ENCODE measurements at regions not wholly inside any gene's neighbourhood (a gene's known extent, or its start where the extent isn't known, plus 50 kb on each side); places are given as distances from the start of the nearest gene placed in this dataset.

GRCh38 chr1:30416221-30416820 lies 307.1 kb downstream of the MATN1 start:
- no CpG with 5 or more reads among the region's 6 CpGs for WGBS (ENCODE audit: insufficient coverage, insufficient read length)

DNA sequence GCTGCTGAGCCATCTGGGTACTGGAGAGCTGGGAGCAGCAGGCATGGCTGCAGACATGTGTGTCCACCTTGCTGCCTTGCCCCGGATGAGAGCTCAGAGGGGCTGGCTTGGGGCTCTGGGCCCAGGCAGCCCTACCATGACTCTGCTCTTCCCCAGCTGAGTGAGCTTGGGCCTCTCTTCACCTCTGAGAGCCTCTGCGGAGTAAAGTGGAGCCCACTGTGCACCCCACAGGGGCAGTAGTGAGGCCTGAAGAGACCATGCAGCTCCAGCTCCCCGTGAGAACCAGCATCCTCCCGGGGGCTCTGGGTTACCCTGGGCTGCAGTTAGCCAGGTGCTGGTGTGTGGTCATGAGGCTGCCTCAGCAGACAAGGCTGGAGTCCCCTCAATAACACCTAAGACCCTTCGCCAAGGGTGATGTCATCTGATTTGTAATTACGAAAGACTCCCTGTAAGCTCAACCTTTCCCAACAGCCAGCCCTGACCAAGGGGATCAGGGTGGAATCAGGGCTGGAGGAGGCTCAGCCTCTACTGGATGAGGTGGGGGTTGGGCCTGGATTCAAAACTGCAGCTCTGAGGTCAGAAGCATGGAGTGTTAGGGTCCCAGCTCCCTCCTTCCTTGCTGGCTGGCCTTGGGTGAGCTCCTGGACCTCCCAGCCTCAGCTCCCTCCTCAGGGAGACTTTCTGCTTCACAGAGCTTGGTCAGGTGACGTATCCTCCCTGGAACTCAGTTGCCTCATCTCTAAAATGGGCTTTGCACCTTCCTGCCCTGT lies 308.0 kb downstream of the MATN1 start:
- Histone ChIP-seq H3K4me1 (ENCODE audit: control insufficient read depth, insufficient read depth, low read length) (no peaks in the 10 kb centered on the region), H3K36me3 (ENCODE audit: control insufficient read depth, insufficient read depth, low read length) (no peaks in the 10 kb centered on the region), H3K9me3 (ENCODE audit: control insufficient read depth, insufficient read depth, low read length) (no peaks in the 10 kb centered on the region), H3K27ac (ENCODE audit: low read length) (no peak overlapping the region), H3K4me3 (ENCODE audit: low read length) (no peak overlapping the region), H3K27me3 (ENCODE audit: control insufficient read depth, insufficient read depth, low read length) (no peaks in the 10 kb centered on the region)
- DNase-seq (ENCODE audit: low read depth, low spot score), result no peak
- no CpG with 5 or more reads among the region's 7 CpGs for WGBS (ENCODE audit: insufficient coverage, insufficient read length)

More at GRCh38 chr1:30416221-30416820, 307.1 kb downstream of the MATN1 start:
- no peak for DNase-seq (ENCODE audit: low read depth, low spot score)
- Histone ChIP-seq H3K4me3 (ENCODE audit: low read length) (no peak overlapping the region), H3K27me3 (ENCODE audit: control insufficient read depth, insufficient read depth, low read length) (no peaks in the 10 kb centered on the region; the same call in 1 of the 2 replicates), H3K27ac (ENCODE audit: low read length) (no peak overlapping the region), H3K9me3 (ENCODE audit: control insufficient read depth, insufficient read depth, low read length) (no peaks in the 10 kb centered on the region), H3K36me3 (ENCODE audit: control insufficient read depth, insufficient read depth, low read length) (no peaks in the 10 kb centered on the region), H3K4me1 (ENCODE audit: control insufficient read depth, insufficient read depth, low read length) (no peaks in the 10 kb centered on the region)

DNA sequence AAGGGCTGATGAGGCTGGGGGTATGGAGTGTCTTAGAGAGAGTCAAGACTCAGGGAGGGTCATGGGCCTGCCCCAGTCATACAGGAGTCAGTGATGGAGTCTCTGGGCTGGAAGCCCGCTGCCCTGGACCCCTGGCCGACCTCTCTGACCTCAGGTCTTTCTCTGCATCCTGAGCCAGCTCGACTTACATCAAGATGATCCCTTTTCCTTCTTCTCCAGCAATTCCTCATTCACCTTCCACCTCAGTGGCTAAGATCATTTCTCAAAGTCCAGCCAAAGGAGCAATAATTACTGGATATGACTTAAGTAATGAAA lies 308.6 kb downstream of the MATN1 start:
- no peaks in the 10 kb centered on the region for H3K27me3 ChIP-seq (ENCODE audit: control insufficient read depth, insufficient read depth, low read length)
- no peaks in the 10 kb centered on the region for H3K36me3 ChIP-seq (ENCODE audit: control insufficient read depth, insufficient read depth, low read length)
- no peaks in the 10 kb centered on the region for H3K4me1 ChIP-seq (ENCODE audit: control insufficient read depth, insufficient read depth, low read length)
- H3K9me3 ChIP-seq (ENCODE audit: control insufficient read depth, insufficient read depth, low read length), result no peaks in the 10 kb centered on the region
- no CpG with 5 or more reads among the region's 3 CpGs for WGBS (ENCODE audit: insufficient coverage, insufficient read length)
- H3K27ac ChIP-seq (ENCODE audit: low read length), result no peak overlapping the region
- no peak for DNase-seq (ENCODE audit: low read depth, low spot score)
- no peak overlapping the region for H3K4me3 ChIP-seq (ENCODE audit: low read length)

DNA sequence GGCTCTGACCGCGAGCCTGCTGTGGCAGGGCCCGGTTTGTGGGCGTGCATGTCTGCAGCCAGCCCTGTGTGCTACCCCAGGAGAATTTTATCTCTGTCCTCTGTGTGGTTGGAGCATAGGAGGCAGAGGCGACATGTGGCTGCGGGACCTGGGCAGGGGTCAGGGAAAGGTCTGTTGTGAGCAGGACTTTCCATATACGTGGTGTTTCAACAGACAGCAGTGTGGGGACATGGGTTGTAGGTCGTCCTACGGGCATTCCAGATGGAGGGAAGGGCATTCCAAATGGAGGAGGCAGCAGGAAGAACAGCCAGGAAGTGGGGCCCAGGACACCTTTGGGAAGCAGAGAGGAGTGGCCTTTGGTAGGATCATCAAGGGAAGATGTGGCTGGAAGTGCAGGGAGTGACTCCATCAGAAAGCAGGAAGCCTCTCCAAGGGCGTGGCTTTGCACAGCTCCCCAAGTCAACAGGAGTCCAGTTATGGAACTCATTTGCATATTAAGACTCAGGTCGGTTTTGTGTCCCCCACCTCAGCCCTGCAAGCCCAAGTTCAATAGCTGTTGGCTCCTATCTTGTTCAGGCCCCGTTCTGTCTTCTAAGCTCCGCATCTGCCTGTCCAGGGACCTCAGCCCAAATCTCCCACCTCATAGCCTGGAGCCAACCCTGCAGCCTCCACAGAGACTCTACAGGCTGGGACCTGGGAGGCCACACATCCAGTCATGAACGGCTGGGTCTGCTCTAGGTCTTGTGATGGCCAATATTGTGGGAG lies 309.1 kb downstream of the MATN1 start:
- Histone ChIP-seq H3K4me3 (ENCODE audit: low read length) (no peak overlapping the region), H3K36me3 (ENCODE audit: control insufficient read depth, insufficient read depth, low read length) (no peaks in the 10 kb centered on the region), H3K27ac (ENCODE audit: low read length) (no peak overlapping the region), H3K27me3 (ENCODE audit: control insufficient read depth, insufficient read depth, low read length) (no peaks in the 10 kb centered on the region), H3K4me1 (ENCODE audit: control insufficient read depth, insufficient read depth, low read length) (no peaks in the 10 kb centered on the region), H3K9me3 (ENCODE audit: control insufficient read depth, insufficient read depth, low read length) (no peaks in the 10 kb centered on the region)
- no peak for DNase-seq (ENCODE audit: low read depth, low spot score)
- no CpG with 5 or more reads among the region's 14 CpGs for WGBS (ENCODE audit: insufficient coverage, insufficient read length)

GRCh38 chr1:30413606-30414005 lies 309.8 kb downstream of the MATN1 start:
- Histone ChIP-seq H3K27ac (ENCODE audit: low read length) (no peak overlapping the region), H3K36me3 (ENCODE audit: control insufficient read depth, insufficient read depth, low read length) (no peaks in the 10 kb centered on the region), H3K27me3 (ENCODE audit: control insufficient read depth, insufficient read depth, low read length) (no peaks in the 10 kb centered on the region), H3K9me3 (ENCODE audit: control insufficient read depth, insufficient read depth, low read length) (no peaks in the 10 kb centered on the region), H3K4me3 (ENCODE audit: low read length) (no peak overlapping the region), H3K4me1 (ENCODE audit: control insufficient read depth, insufficient read depth, low read length) (no peaks in the 10 kb centered on the region)
- DNase-seq (ENCODE audit: low read depth, low spot score), result no peak
- no CpG with 5 or more reads among the region's 12 CpGs for WGBS (ENCODE audit: insufficient coverage, insufficient read length)

- Histone ChIP-seq H3K27me3 (ENCODE audit: control insufficient read depth, insufficient read depth, low read length) (no peaks in the 10 kb centered on the region), H3K4me3 (ENCODE audit: low read length) (no peak overlapping the region), H3K9me3 (ENCODE audit: control insufficient read depth, insufficient read depth, low read length) (no peaks in the 10 kb centered on the region), H3K27ac (ENCODE audit: low read length) (no peak overlapping the region), H3K36me3 (ENCODE audit: control insufficient read depth, insufficient read depth, low read length) (no peaks in the 10 kb centered on the region), H3K4me1 (ENCODE audit: control insufficient read depth, insufficient read depth, low read length) (no peaks in the 10 kb centered on the region)
- no peak for DNase-seq (ENCODE audit: low read depth, low spot score)
- no CpG with 5 or more reads among the region's 8 CpGs for WGBS (ENCODE audit: insufficient coverage, insufficient read length)
These were observed 310.3 kb downstream of the MATN1 start for GRCh38 chr1:30413111-30413440.

DNA sequence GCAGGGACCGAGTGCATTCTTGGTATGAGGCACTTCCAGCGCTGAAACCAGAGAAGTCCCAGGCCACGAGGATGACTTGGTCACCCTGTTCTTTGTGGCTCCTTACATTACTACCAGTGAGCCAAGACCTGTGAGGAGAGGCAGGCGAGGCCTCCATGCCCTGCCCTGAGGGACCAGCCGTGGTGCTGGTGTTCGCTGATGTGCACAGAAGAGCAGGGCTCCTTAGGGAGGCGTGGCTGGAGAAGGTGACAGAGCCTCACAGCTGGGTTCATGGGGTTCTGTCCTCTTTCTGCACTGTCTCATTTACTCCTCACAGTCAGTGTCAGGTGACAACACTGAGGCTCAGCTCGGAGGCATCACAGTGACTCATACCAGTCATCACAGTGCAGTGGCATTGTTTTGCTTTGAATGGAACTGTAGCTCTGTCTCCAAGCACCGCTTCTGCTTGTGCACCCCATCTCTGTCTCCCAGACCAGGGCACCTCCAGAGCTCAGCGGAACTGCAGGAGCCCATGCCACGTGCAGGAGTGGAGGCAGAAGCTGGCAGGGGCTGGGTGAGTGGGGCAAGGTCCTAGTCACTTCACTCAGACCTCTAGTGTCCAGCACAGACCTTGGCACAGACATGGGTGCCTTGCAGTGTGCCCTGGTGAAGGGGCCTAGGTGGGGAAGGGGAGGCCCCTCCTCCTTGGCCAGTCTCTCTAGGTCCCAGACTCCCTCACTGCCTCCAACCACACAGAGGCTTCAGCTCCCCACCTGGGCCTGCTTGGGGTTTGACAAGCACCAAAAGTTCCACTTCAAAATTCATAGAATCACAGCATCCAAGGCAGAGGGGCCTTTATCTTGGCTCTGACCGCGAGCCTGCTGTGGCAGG lies 310.9 kb downstream of the MATN1 start:
- no peak overlapping the region for H3K27ac ChIP-seq (ENCODE audit: low read length)
- H3K27me3 ChIP-seq (ENCODE audit: control insufficient read depth, insufficient read depth, low read length), result no peaks in the 10 kb centered on the region
- H3K36me3 ChIP-seq (ENCODE audit: control insufficient read depth, insufficient read depth, low read length), result no peaks in the 10 kb centered on the region
- no peak for DNase-seq (ENCODE audit: low read depth, low spot score)
- no peaks in the 10 kb centered on the region for H3K4me1 ChIP-seq (ENCODE audit: control insufficient read depth, insufficient read depth, low read length)
- no peaks in the 10 kb centered on the region for H3K9me3 ChIP-seq (ENCODE audit: control insufficient read depth, insufficient read depth, low read length)
- no CpG with 5 or more reads among the region's 13 CpGs for WGBS (ENCODE audit: insufficient coverage, insufficient read length)
- H3K4me3 ChIP-seq (ENCODE audit: low read length), result no peak overlapping the region

DNA sequence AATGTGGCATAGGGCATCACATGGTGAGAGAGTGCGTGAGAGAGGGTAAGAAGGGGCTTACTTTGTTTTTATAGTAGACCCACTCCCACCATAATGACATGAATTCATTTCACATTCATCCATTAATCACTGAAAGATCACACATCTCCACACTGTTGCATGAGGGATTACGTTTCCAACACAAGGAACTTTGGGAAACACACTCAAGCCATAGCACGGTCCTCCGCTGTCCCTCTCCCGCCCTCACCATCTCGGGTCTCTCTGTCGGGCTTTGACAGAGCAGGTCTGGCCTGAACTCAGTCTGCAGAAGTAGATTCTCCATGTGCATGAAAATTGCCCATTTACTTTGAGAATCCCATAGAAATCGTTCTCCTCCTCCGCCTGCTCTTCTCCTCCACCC lies 312.2 kb downstream of the MATN1 start:
- no peaks in the 10 kb centered on the region for H3K9me3 ChIP-seq (ENCODE audit: control insufficient read depth, insufficient read depth, low read length)
- no peak overlapping the region for H3K4me3 ChIP-seq (ENCODE audit: low read length)
- no peak overlapping the region for H3K27ac ChIP-seq (ENCODE audit: low read length)
- no peaks in the 10 kb centered on the region for H3K27me3 ChIP-seq (ENCODE audit: control insufficient read depth, insufficient read depth, low read length)
- no peaks in the 10 kb centered on the region for H3K36me3 ChIP-seq (ENCODE audit: control insufficient read depth, insufficient read depth, low read length)
- DNase-seq (ENCODE audit: low read depth, low spot score), result no peak
- WGBS (ENCODE audit: insufficient coverage, insufficient read length), result no CpG with 5 or more reads among the region's 9 CpGs
- no peaks in the 10 kb centered on the region for H3K4me1 ChIP-seq (ENCODE audit: control insufficient read depth, insufficient read depth, low read length)

DNA sequence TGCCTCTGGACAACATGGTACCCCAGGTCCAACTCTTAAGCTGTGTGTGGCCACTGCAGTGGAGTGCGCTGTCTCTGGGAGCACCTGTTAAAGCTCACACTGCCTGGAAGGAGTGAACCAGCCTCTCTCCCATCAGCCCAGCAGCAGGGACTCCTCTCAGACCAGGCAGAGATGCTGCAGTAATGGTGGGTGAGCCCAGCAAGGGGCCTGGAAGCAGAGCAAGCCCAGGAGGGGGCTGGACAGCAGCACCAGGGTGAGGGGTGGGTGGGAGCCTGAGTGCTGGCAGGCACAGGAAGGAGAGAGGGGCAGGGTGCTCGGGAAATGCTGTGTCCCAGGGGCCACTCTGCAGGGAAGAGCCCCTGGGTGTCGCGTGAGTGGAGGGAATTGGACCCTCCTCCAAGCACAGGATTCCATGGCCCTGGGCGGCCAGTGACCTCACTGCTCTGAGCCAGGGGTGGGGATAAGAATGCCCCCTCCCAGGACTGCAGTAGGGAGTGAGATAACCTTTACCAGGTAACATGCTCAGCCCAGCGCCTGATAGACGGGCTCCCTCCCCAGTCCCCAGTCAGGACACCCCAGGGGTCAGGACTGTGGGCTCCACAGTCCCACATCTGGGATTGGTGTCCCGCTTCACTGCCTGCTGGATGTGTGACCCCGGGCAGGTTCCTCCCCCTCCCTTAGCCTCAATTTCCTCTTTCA lies 313.1 kb downstream of the MATN1 start:
- no peak overlapping the region for H3K27ac ChIP-seq (ENCODE audit: low read length)
- H3K36me3 ChIP-seq (ENCODE audit: control insufficient read depth, insufficient read depth, low read length), result no peaks in the 10 kb centered on the region
- no peak overlapping the region for H3K4me3 ChIP-seq (ENCODE audit: low read length)
- no CpG with 5 or more reads among the region's 9 CpGs for WGBS (ENCODE audit: insufficient coverage, insufficient read length)
- no peaks in the 10 kb centered on the region for H3K4me1 ChIP-seq (ENCODE audit: control insufficient read depth, insufficient read depth, low read length)
- DNase-seq (ENCODE audit: low read depth, low spot score), result no peak
- H3K9me3 ChIP-seq (ENCODE audit: control insufficient read depth, insufficient read depth, low read length), result no peaks in the 10 kb centered on the region
- no peaks in the 10 kb centered on the region for H3K27me3 ChIP-seq (ENCODE audit: control insufficient read depth, insufficient read depth, low read length)
